HEK293 (cell line): ENCODE measurements at regions not wholly inside any gene's neighbourhood (a gene's known extent, or its start where the extent isn't known, plus 50 kb on each side); places are given as distances from the start of the nearest gene placed in this dataset.

ENCODE experiments used
- CTCF ChIA-PET: fragments of 350-600 bp; formaldehyde crosslinking; extraction: SDS; loops from one replicate; lab custom pipeline; 2021; ENCODE audit warnings: antibody characterized with exemption; lab: Yijun Ruan, JAX
- POLR2A ChIA-PET: fragments of 300-600 bp; formaldehyde crosslinking; extraction: SDS; loops from one replicate; lab custom pipeline; 2020; ENCODE audit warnings: antibody characterized with exemption, inconsistent platforms; lab: Yijun Ruan, JAX
- H3K27ac ChIP-seq: fragments of 200-500 bp; sonication (Bioruptor generic); 2 replicates; pipeline ENCODE4 v1.5.1; 2014; ENCODE audit warnings: low read depth, low read length, control low read depth, inconsistent platforms; ENCODE audit errors: extremely low read depth
- H3K36me3 ChIP-seq, 2 experiments: fragments of 200-500 bp in 1 of 2; sonication (Bioruptor generic) in 1 of 2; 1 replicate in 1 of 2; 2 replicates in 1 of 2; pipeline ENCODE4 v1.5.1; 2014 to 2017; ENCODE audit warnings: inconsistent platforms in 2 of 2, low read length in 2 of 2; ENCODE audit not compliant: control insufficient read depth in 2 of 2, insufficient read depth in 1 of 2
- H3K4me1 ChIP-seq: fragments of 200-500 bp; sonication (Bioruptor generic); 2 replicates; pipeline ENCODE4 v1.5.1; 2014; ENCODE audit warnings: mild to moderate bottlenecking, low read length, inconsistent platforms; ENCODE audit not compliant: control insufficient read depth, insufficient read depth
- H3K4me3 ChIP-seq: 2 replicates; pipeline ENCODE4 v1.5.1; 2011; ENCODE audit warnings: low read depth, mild to moderate bottlenecking, control low read depth, low read length, moderate library complexity
- H3K9me3 ChIP-seq: fragments of 200-500 bp; sonication (Bioruptor generic); 2 replicates; pipeline ENCODE4 v1.5.1; 2014; ENCODE audit warnings: low read depth, low read length, inconsistent platforms; ENCODE audit not compliant: control insufficient read depth, insufficient read depth
- BCL11B ChIP-seq: fragments of 450-650 bp; formaldehyde crosslinking; IDR thresholded peaks from 2 replicates; pipeline ENCODE4 v1.5.1; 2016; ENCODE audit warnings: low read depth, missing biosample characterization, missing genetic modification characterization
- HOXC10 ChIP-seq: sonication (generic); formaldehyde crosslinking; IDR thresholded peaks from 2 replicates; pipeline ENCODE4 v1.8.1; 2023; ENCODE audit warnings: mild to moderate bottlenecking, missing genetic modification reagents
- HOXD13 ChIP-seq: sonication (generic); formaldehyde crosslinking; IDR thresholded peaks from 2 replicates; pipeline ENCODE4 v1.8.0; 2022; ENCODE audit warnings: missing genetic modification reagents, borderline replicate concordance
- IKZF3 ChIP-seq: fragments of 450-650 bp; IDR thresholded peaks from 2 replicates; pipeline ENCODE4 v1.5.0; 2018; ENCODE audit warnings: missing biosample characterization, mild to moderate bottlenecking, missing genetic modification characterization, moderate library complexity
- PRDM1 ChIP-seq: fragments of 450-650 bp; formaldehyde crosslinking; IDR thresholded peaks from 2 replicates; pipeline ENCODE4; 2016; ENCODE audit warnings: missing biosample characterization, missing genetic modification characterization
- REPIN1 ChIP-seq: fragments of 450-650 bp; formaldehyde crosslinking; IDR thresholded peaks from 2 replicates; pipeline ENCODE4 v1.5.1; 2017; ENCODE audit warnings: missing biosample characterization, missing genetic modification characterization, low read depth
- TSHZ1 ChIP-seq: fragments of 450-650 bp; formaldehyde crosslinking; IDR thresholded peaks from 2 replicates; pipeline ENCODE4 v1.5.1; 2016; ENCODE audit warnings: missing biosample characterization, missing genetic modification characterization, borderline replicate concordance
- YY1 ChIP-seq: fragments of 450-650 bp; formaldehyde crosslinking; IDR thresholded peaks from 2 replicates; pipeline ENCODE4 v1.5.1; 2018; ENCODE audit warnings: missing biosample characterization, missing genetic modification characterization
- ZNF16 ChIP-seq: fragments of 450-650 bp; formaldehyde crosslinking; IDR thresholded peaks from 2 replicates; pipeline ENCODE4 v1.5.1; 2016; ENCODE audit warnings: low read depth, missing biosample characterization, missing genetic modification characterization
- ZNF18 ChIP-seq: fragments of 450-650 bp; formaldehyde crosslinking; IDR thresholded peaks from 2 replicates; pipeline ENCODE4 v1.5.1; 2016; ENCODE audit warnings: missing biosample characterization, missing genetic modification characterization
- ZNF214 ChIP-seq: fragments of 450-650 bp; formaldehyde crosslinking; IDR thresholded peaks from 2 replicates; pipeline ENCODE4 v1.5.1; 2017; ENCODE audit warnings: missing biosample characterization, mild to moderate bottlenecking, missing genetic modification characterization, borderline replicate concordance
- ZNF37A ChIP-seq: fragments of 450-650 bp; IDR thresholded peaks from 2 replicates; pipeline ENCODE4 v1.5.1; 2018; ENCODE audit warnings: missing biosample characterization, missing genetic modification characterization
- ZNF518A ChIP-seq: fragments of 450-650 bp; formaldehyde crosslinking; conservative IDR thresholded peaks from 2 replicates; pipeline ENCODE4 v1.5.1; 2016; ENCODE audit warnings: low read depth, missing biosample characterization, missing genetic modification characterization
- ZNF548 ChIP-seq: fragments of 450-650 bp; formaldehyde crosslinking; IDR thresholded peaks from 2 replicates; pipeline ENCODE4 v1.5.1; 2016; ENCODE audit warnings: missing biosample characterization, missing genetic modification characterization
- ZNF561 ChIP-seq: fragments of 450-650 bp; IDR thresholded peaks from 2 replicates; pipeline ENCODE4 v1.5.1; 2018; ENCODE audit warnings: missing biosample characterization, missing genetic modification characterization, borderline replicate concordance
- ZNF692 ChIP-seq: fragments of 450-650 bp; formaldehyde crosslinking; IDR thresholded peaks from 2 replicates; pipeline ENCODE4 v1.5.1; 2016; ENCODE audit warnings: missing biosample characterization, missing genetic modification characterization
- ZNF777 ChIP-seq: fragments of 450-650 bp; formaldehyde crosslinking; IDR thresholded peaks from 2 replicates; pipeline ENCODE4 v1.5.1; 2017; ENCODE audit warnings: missing biosample characterization, missing genetic modification characterization, borderline replicate concordance
- ZNF785 ChIP-seq: fragments of 450-650 bp; formaldehyde crosslinking; IDR thresholded peaks from 2 replicates; pipeline ENCODE4 v1.5.1; 2016; ENCODE audit warnings: missing biosample characterization, missing genetic modification characterization
- ZNF792 ChIP-seq: fragments of 450-650 bp; formaldehyde crosslinking; IDR thresholded peaks from 2 replicates; pipeline ENCODE4 v1.5.1; 2016; ENCODE audit warnings: missing biosample characterization, missing genetic modification characterization
- ZSCAN16 ChIP-seq: fragments of 450-650 bp; formaldehyde crosslinking; IDR thresholded peaks from 2 replicates; pipeline ENCODE4 v1.5.1; 2016; ENCODE audit warnings: missing biosample characterization, missing genetic modification characterization
- ZSCAN23 ChIP-seq: fragments of 450-650 bp; formaldehyde crosslinking; IDR thresholded peaks from 2 replicates; pipeline ENCODE4 v1.5.1; 2016; ENCODE audit warnings: missing biosample characterization, missing genetic modification characterization
- TF ChIP-seq, protein P1 (sequence below): fragments of 450-650 bp; formaldehyde crosslinking; IDR thresholded peaks from 2 replicates; pipeline ENCODE4 v1.5.1; 2016; ENCODE audit warnings: missing biosample characterization, missing genetic modification characterization
- TF ChIP-seq, protein P2 (sequence below): fragments of 450-650 bp; formaldehyde crosslinking; IDR thresholded peaks from 2 replicates; pipeline ENCODE4 v1.5.1; 2016; ENCODE audit warnings: missing biosample characterization, missing genetic modification characterization

GRCh38 chr3:104005815-104006214 is 1360.9 kb upstream of the ALCAM start:
- H3K36me3 ChIP-seq, result no peaks in the 10 kb centered on the region
- TF ChIP-seq ZSCAN16 (tag by site-specific recombination) (no peak), ZNF777 (tag by site-specific recombination) (no peak), ZNF561 (tag by site-specific recombination) (no peak), ZNF16 (tag by site-specific recombination) (no peak), HOXC10 (no peak), ZNF785 (tag by site-specific recombination) (no peak), ZNF548 (no peak)
- TF ChIP-seq, protein P1, sequence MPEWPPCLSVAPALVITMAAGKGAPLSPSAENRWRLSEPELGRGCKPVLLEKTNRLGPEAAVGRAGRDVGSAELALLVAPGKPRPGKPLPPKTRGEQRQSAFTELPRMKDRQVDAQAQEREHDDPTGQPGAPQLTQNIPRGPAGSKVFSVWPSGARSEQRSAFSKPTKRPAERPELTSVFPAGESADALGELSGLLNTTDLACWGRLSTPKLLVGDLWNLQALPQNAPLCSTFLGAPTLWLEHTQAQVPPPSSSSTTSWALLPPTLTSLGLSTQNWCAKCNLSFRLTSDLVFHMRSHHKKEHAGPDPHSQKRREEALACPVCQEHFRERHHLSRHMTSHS (tag by site-specific recombination), result no peak
- H3K9me3 ChIP-seq, result no peaks in the 10 kb centered on the region
- H3K4me1 ChIP-seq, result no peaks in the 10 kb centered on the region
- no peak overlapping the region for H3K27ac ChIP-seq
- ChIA-PET CTCF (no interaction called here), POLR2A (no interaction called here)
- no peak overlapping the region for H3K4me3 ChIP-seq

- ChIA-PET POLR2A (no interaction called here), CTCF (no interaction called here)
- no peaks in the 10 kb centered on the region for H3K4me1 ChIP-seq
- H3K27ac ChIP-seq, result no peak overlapping the region
- no peaks in the 10 kb centered on the region for H3K9me3 ChIP-seq
- H3K36me3 ChIP-seq, result no peaks in the 10 kb centered on the region
- H3K4me3 ChIP-seq, result no peak overlapping the region
- TF ChIP-seq ZNF692, result no peak
- TF ChIP-seq IKZF3, result no peak
- no peak for TF ChIP-seq ZSCAN23 (tag by site-specific recombination)
- no peak for TF ChIP-seq ZNF214 (tag by site-specific recombination)
- TF ChIP-seq YY1 (tag by site-specific recombination), result no peak
- no peak for TF ChIP-seq HOXD13
- TF ChIP-seq ZNF37A, result no peak
- TF ChIP-seq TSHZ1 (tag by site-specific recombination), result no peak
- no peak for TF ChIP-seq PRDM1 (tag by site-specific recombination)
- no peak for TF ChIP-seq REPIN1 (tag by site-specific recombination)
- TF ChIP-seq, protein P2, sequence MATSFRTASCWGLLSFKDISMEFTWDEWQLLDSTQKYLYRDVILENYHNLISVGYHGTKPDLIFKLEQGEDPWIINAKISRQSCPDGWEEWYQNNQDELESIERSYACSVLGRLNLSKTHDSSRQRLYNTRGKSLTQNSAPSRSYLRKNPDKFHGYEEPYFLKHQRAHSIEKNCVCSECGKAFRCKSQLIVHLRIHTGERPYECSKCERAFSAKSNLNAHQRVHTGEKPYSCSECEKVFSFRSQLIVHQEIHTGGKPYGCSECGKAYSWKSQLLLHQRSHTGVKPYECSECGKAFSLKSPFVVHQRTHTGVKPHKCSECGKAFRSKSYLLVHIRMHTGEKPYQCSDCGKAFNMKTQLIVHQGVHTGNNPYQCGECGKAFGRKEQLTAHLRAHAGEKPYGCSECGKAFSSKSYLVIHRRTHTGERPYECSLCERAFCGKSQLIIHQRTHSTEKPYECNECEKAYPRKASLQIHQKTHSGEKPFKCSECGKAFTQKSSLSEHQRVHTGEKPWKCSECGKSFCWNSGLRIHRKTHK (tag by site-specific recombination), result no peak
- no peak for TF ChIP-seq ZNF18 (tag by site-specific recombination)
- TF ChIP-seq BCL11B (tag by site-specific recombination), result no peak
- no peak for TF ChIP-seq ZNF518A
- TF ChIP-seq ZNF792 (tag by site-specific recombination), result no peak
Observed at GRCh38 chr3:104018541-104018940, 1348.2 kb upstream of the ALCAM start.
